ENCODE measurements at regions not wholly inside any gene's neighbourhood (a gene's known extent, or its start where the extent isn't known, plus 50 kb on each side); places are given as distances from the start of the nearest gene placed in this dataset.

- TF ChIP-seq FOXP2 (optimal IDR thresholded peaks at IDR 0.05; ENCODE audit: borderline replicate concordance, extremely low read depth, extremely low read length, insufficient read depth) (no peak), POLR2AphosphoS5 (IDR thresholded peaks at IDR 0.05; ENCODE audit: low read depth, low read length) (no peak), SIN3A (IDR thresholded peaks at IDR 0.05; ENCODE audit: borderline replicate concordance, insufficient read depth, low read length) (no peak), TAF1 (IDR thresholded peaks at IDR 0.05; ENCODE audit: borderline replicate concordance, insufficient read depth, low read length) (no peak), REST (IDR thresholded peaks at IDR 0.05; ENCODE audit: insufficient read depth in 1 of 2, low read depth in 2 of 2, low read length in 2 of 2) (no peak)
Measured at GRCh38 chr15:70243686-70244540, 146.2 kb upstream of the TLE3 start.

- TF ChIP-seq TAF1 (IDR thresholded peaks at IDR 0.05; ENCODE audit: borderline replicate concordance, insufficient read depth, low read length) (no peak), SIN3A (IDR thresholded peaks at IDR 0.05; ENCODE audit: borderline replicate concordance, insufficient read depth, low read length) (no peak)
Measured at GRCh38 chr15:70242951-70243685, 145.4 kb upstream of the TLE3 start.

- no peak for TF ChIP-seq FOXP2 (optimal IDR thresholded peaks at IDR 0.05; ENCODE audit: borderline replicate concordance, extremely low read depth, extremely low read length, insufficient read depth)
- no peak for TF ChIP-seq POLR2AphosphoS5 (IDR thresholded peaks at IDR 0.05; ENCODE audit: low read depth, low read length)
- TF ChIP-seq REST (IDR thresholded peaks at IDR 0.05; ENCODE audit: insufficient read depth in 1 of 2, low read depth in 2 of 2, low read length in 2 of 2) = no peak
- no peak for TF ChIP-seq TAF1 (IDR thresholded peaks at IDR 0.05; ENCODE audit: borderline replicate concordance, insufficient read depth, low read length)
- TF ChIP-seq SIN3A (IDR thresholded peaks at IDR 0.05; ENCODE audit: borderline replicate concordance, insufficient read depth, low read length) = no peak
Measured at GRCh38 chr15:70241561-70242320, 144.0 kb upstream of the TLE3 start.

- no peak for TF ChIP-seq REST (IDR thresholded peaks at IDR 0.05; ENCODE audit: insufficient read depth in 1 of 2, low read depth in 2 of 2, low read length in 2 of 2)
- TF ChIP-seq TAF1 (IDR thresholded peaks at IDR 0.05; ENCODE audit: borderline replicate concordance, insufficient read depth, low read length) = no peak
- no peak for TF ChIP-seq FOXP2 (optimal IDR thresholded peaks at IDR 0.05; ENCODE audit: borderline replicate concordance, extremely low read depth, extremely low read length, insufficient read depth)
- TF ChIP-seq POLR2AphosphoS5 (IDR thresholded peaks at IDR 0.05; ENCODE audit: low read depth, low read length) = no peak
Measured at GRCh38 chr15:70240820-70241430, 143.2 kb upstream of the TLE3 start.

GRCh38 chr15:70240082-70240481 lies 142.4 kb upstream of the TLE3 start:
- TF ChIP-seq SIN3A (IDR thresholded peaks at IDR 0.05; ENCODE audit: borderline replicate concordance, insufficient read depth, low read length) (no peak), POLR2AphosphoS5 (IDR thresholded peaks at IDR 0.05; ENCODE audit: low read depth, low read length) (no peak), REST (IDR thresholded peaks at IDR 0.05; ENCODE audit: insufficient read depth in 1 of 2, low read depth in 2 of 2, low read length in 2 of 2) (no peak), TAF1 (IDR thresholded peaks at IDR 0.05; ENCODE audit: borderline replicate concordance, insufficient read depth, low read length) (no peak), FOXP2 (optimal IDR thresholded peaks at IDR 0.05; ENCODE audit: borderline replicate concordance, extremely low read depth, extremely low read length, insufficient read depth) (no peak)
